ENCODE measurements at regions not wholly inside any gene's neighbourhood (a gene's known extent, or its start where the extent isn't known, plus 50 kb on each side); places are given as distances from the start of the nearest gene placed in this dataset.

GRCh38 chr5:118006219-118006618, 982.1 kb downstream of the DTWD2 start:
- DNase-seq (ENCODE audit: low read depth): no peak
- TF ChIP-seq CTCF (IDR thresholded peaks at IDR 0.05; ENCODE audit: low read depth, low read length, missing control alignments): no peak
- in situ Hi-C loops (cut with HindIII; ENCODE audit: low sequenced_read_pairs): no loop called here
- no peak overlapping the region for H3K4me3 ChIP-seq (ENCODE audit: low read depth, low read length)

DNA sequence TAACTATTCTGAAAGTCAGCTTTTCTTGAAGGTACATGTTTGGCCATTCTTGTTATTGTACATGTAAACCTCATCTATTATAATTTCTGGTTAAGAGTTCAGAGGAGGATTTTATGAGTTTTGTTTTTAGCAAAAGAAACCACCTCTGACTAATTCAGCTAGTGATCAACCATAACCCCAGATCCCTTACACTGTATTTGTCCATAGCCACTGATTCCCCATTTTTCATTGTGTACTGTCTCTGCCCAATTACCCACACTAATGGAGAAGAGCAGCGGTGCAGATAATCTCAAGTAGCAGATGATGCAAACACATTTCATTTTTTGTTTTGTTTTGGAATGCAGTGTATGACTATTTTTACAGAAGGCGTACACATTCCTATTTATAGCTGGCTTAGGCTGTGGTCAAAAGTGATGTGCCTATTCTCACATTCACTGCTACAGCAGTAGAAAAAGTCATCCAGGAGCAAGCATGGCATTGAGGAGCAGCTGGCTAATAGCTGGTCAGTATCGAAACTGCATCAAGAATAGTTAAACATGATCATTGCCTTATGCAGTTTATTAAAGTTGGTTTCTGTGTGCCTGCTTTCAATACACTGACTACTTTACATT, 988.3 kb downstream of the DTWD2 start:
- in situ Hi-C loops (cut with HindIII; ENCODE audit: low sequenced_read_pairs): no loop called here
- H3K4me3 ChIP-seq (ENCODE audit: low read depth, low read length): no peak overlapping the region
- TF ChIP-seq CTCF (IDR thresholded peaks at IDR 0.05; ENCODE audit: low read depth, low read length, missing control alignments): no peak
- DNase-seq (ENCODE audit: low read depth): no peak

GRCh38 chr5:117982691-117983090, 1005.7 kb downstream of the DTWD2 start:
- no peak for TF ChIP-seq CTCF (IDR thresholded peaks at IDR 0.05; ENCODE audit: low read depth, low read length, missing control alignments)
- H3K4me3 ChIP-seq (ENCODE audit: low read depth, low read length): no peak overlapping the region
- DNase-seq (ENCODE audit: low read depth): no peak
- in situ Hi-C loops (cut with HindIII; ENCODE audit: low sequenced_read_pairs): no loop called here

DNA sequence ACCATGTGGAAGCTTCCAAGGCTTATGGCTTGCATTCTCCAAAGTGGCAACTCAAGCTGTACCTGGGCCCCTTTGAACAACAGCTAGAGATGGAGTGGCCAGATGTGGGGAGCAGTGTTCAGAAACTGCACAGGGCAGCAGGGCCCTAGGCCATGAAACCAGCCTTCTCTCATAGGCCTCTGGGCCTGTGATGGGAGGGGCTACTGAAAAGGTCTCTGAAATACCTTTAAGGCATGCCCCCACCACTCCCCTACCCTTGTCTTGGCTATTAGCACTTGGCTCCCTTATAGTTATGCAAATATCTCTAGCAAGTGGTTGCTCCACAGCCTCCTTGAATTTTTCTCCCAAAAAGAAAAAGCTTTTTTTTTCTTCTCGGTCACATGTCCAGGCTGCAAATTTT, 1014.6 kb downstream of the DTWD2 start:
- no peak for TF ChIP-seq CTCF (IDR thresholded peaks at IDR 0.05; ENCODE audit: low read depth, low read length, missing control alignments)
- DNase-seq (ENCODE audit: low read depth): no peak
- in situ Hi-C loops (cut with HindIII; ENCODE audit: low sequenced_read_pairs): no loop called here
- no peak overlapping the region for H3K4me3 ChIP-seq (ENCODE audit: low read depth, low read length)

GRCh38 chr5:117955831-117956230, 1032.5 kb downstream of the DTWD2 start:
- no peak overlapping the region for H3K4me3 ChIP-seq (ENCODE audit: low read depth, low read length)
- in situ Hi-C loops (cut with HindIII; ENCODE audit: low sequenced_read_pairs): no loop called here
- TF ChIP-seq CTCF (IDR thresholded peaks at IDR 0.05; ENCODE audit: low read depth, low read length, missing control alignments): no peak
- DNase-seq (ENCODE audit: low read depth): no peak

- TF ChIP-seq CTCF (IDR thresholded peaks at IDR 0.05; ENCODE audit: low read depth, low read length, missing control alignments): no peak
- no peak for DNase-seq (ENCODE audit: low read depth)
- in situ Hi-C loops (cut with HindIII; ENCODE audit: low sequenced_read_pairs): no loop called here
- H3K4me3 ChIP-seq (ENCODE audit: low read depth, low read length): no peak overlapping the region
Measured at GRCh38 chr5:117954331-117954730, 1034.0 kb downstream of the DTWD2 start.
